PC-9 (cell line): ENCODE measurements at regions not wholly inside any gene's neighbourhood (a gene's known extent, or its start where the extent isn't known, plus 50 kb on each side); places are given as distances from the start of the nearest gene placed in this dataset.

Source experiments
- EZH2 ChIP-seq: fragments of 200-600 bp; sonication (generic); IDR thresholded peaks from 2 replicates; pipeline ENCODE4 v1.8.0; 2017; ENCODE audit warnings: antibody characterized with exemption, low read depth
- TF ChIP-seq, protein P1 (sequence below): fragments of 200-600 bp; sonication (generic); conservative IDR thresholded peaks from 2 replicates; pipeline ENCODE4 v1.6.1; 2017; ENCODE audit warnings: mixed run types, antibody characterized with exemption, mild to moderate bottlenecking, moderate library complexity

DNA sequence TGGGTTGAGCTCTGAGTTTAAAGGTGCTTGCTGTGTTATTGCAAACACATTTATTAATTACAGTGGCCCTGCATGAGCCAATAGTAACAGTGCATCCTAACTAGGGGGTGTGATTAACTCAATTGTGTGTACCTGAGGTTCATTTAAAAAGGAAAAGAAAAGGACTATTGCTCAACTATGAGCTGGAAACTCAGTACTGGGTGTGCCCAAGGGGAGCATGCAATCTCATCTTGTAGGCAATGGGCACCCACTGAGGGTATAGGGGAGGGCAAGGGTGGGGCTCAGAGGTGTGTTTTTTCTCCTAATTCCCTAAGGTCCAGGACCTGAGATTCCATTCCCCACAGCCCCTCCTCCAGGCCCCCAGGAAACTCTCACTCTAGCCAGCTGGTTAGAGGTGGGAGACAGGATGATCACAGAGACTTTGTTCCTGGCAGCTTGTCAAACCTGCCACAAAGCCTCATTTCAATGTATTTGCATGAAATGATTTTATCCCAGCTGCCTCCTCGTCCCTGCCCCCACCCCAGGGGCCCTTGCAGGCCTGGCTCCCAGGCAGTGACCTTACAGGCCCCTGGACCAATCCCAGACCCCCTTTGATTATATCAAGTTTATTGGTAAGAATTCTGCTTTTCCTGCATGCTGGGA is 220.7 kb downstream of the TBC1D2B start:
- TF ChIP-seq, protein P1, sequence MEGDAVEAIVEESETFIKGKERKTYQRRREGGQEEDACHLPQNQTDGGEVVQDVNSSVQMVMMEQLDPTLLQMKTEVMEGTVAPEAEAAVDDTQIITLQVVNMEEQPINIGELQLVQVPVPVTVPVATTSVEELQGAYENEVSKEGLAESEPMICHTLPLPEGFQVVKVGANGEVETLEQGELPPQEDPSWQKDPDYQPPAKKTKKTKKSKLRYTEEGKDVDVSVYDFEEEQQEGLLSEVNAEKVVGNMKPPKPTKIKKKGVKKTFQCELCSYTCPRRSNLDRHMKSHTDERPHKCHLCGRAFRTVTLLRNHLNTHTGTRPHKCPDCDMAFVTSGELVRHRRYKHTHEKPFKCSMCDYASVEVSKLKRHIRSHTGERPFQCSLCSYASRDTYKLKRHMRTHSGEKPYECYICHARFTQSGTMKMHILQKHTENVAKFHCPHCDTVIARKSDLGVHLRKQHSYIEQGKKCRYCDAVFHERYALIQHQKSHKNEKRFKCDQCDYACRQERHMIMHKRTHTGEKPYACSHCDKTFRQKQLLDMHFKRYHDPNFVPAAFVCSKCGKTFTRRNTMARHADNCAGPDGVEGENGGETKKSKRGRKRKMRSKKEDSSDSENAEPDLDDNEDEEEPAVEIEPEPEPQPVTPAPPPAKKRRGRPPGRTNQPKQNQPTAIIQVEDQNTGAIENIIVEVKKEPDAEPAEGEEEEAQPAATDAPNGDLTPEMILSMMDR: no peak
- TF ChIP-seq EZH2: no peak
